ENCODE measurements at regions not wholly inside any gene's neighbourhood (a gene's known extent, or its start where the extent isn't known, plus 50 kb on each side); places are given as distances from the start of the nearest gene placed in this dataset.
A peak's percentile ranks its signal among the peaks of the same experiment; 100 is the strongest.
"Not testable (repeated sequence)": the region's sequence is repeated elsewhere in the genome, so short reads cannot be mapped to it uniquely, and the experiment has no call there.

GRCh38 chr3:82475306-82475705 is 713.9 kb upstream of the GBE1 start:
- Histone ChIP-seq H3K9me3 (ENCODE audit: control insufficient read depth in 2 of 2, insufficient read depth in 1 of 2, low read length in 1 of 2) (no peaks in the 10 kb centered on the region), H3K27me3 (ENCODE audit: control insufficient read depth in 2 of 2, insufficient read depth in 1 of 2, low read length in 1 of 2) (no peaks in the 10 kb centered on the region), H3K36me3 (ENCODE audit: control insufficient read depth in 2 of 2, insufficient read depth in 2 of 2, low read length in 1 of 2) (no peaks in the 10 kb centered on the region), H3K27ac (ENCODE audit: low read depth in 1 of 2, low read length in 1 of 2) (no peak overlapping the region), H3K4me1 (ENCODE audit: control insufficient read depth in 2 of 2, insufficient read depth in 2 of 2, low read length in 2 of 2) (no peaks in the 10 kb centered on the region), H3K4me3 (ENCODE audit: low read length in 2 of 2) (no peak overlapping the region)
- no peak for DNase-seq (ENCODE audit: low read depth in 6 of 9, low spot score in 9 of 9)
- 94% methylated on average over 1 of the region's 1 CpG for WGBS

DNA sequence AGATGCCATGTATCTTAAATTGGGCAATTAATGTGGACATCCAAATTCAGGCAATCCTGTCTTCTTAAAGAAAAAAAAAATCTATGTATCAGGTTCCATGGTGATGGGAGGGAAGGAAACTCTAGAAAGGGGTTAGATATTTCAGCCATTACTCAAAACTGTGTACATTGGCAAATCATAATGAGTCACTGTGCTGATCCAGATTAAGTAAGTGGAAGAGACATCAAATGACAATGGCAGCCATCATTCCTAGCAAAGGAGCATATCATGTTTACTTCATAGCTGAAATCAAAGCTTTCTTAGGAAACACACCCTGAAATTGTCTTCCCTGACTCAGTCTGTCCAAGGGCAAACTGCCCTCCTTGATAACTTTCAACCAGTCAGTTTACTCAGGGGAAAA is 713.3 kb upstream of the GBE1 start:
- H3K27me3 ChIP-seq (ENCODE audit: control insufficient read depth in 2 of 2, insufficient read depth in 1 of 2, low read length in 1 of 2) = no peaks in the 10 kb centered on the region
- no peak overlapping the region for H3K27ac ChIP-seq (ENCODE audit: low read depth in 1 of 2, low read length in 1 of 2)
- no peaks in the 10 kb centered on the region for H3K36me3 ChIP-seq (ENCODE audit: control insufficient read depth in 2 of 2, insufficient read depth in 2 of 2, low read length in 1 of 2)
- no peaks in the 10 kb centered on the region for H3K9me3 ChIP-seq (ENCODE audit: control insufficient read depth in 2 of 2, insufficient read depth in 1 of 2, low read length in 1 of 2)
- no peaks in the 10 kb centered on the region for H3K4me1 ChIP-seq (ENCODE audit: control insufficient read depth in 2 of 2, insufficient read depth in 2 of 2, low read length in 2 of 2)
- no peak for DNase-seq (ENCODE audit: low read depth in 6 of 9, low spot score in 9 of 9)
- no peak overlapping the region for H3K4me3 ChIP-seq (ENCODE audit: low read length in 2 of 2)

DNA sequence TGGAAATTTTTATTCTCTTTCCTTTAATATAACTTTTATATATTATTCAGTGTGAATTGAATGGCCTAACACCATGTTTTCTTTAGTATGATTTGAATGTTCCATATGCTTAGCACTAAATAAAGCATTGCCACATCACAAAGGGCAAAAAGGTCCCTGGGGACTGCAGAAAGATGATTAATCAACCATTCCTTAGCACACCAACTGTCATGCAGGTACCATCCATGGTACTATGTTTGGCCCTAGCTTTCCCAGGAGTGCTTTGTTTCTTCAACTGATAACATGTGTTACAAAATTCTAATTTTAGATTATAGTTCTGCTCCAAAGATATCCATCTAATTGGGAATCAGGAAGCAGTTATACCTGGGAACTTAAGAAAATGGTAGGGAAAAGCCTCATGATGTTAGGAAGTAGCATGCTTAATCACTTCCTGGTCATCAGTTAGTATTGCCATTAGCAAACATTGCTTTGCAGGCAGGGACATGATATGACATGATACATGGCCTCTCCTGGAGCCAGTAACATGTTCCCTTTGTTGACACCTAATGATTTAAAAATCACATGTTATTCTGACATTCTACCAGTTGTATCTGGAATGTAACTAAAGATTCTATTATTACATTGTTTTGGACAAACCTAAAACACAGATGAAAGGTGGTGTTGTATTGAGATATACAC is 712.6 kb upstream of the GBE1 start:
- Histone ChIP-seq H3K27me3 (ENCODE audit: control insufficient read depth in 2 of 2, insufficient read depth in 1 of 2, low read length in 1 of 2) (no peaks in the 10 kb centered on the region), H3K4me3 (ENCODE audit: low read length in 2 of 2) (no peak overlapping the region), H3K27ac (ENCODE audit: low read depth in 1 of 2, low read length in 1 of 2) (no peak overlapping the region), H3K36me3 (ENCODE audit: control insufficient read depth in 2 of 2, insufficient read depth in 2 of 2, low read length in 1 of 2) (no peaks in the 10 kb centered on the region), H3K4me1 (ENCODE audit: control insufficient read depth in 2 of 2, insufficient read depth in 2 of 2, low read length in 2 of 2) (no peaks in the 10 kb centered on the region), H3K9me3 (ENCODE audit: control insufficient read depth in 2 of 2, insufficient read depth in 1 of 2, low read length in 1 of 2) (no peaks in the 10 kb centered on the region)
- DNase-seq (ENCODE audit: low read depth in 6 of 9, low spot score in 9 of 9) = no peak

DNA sequence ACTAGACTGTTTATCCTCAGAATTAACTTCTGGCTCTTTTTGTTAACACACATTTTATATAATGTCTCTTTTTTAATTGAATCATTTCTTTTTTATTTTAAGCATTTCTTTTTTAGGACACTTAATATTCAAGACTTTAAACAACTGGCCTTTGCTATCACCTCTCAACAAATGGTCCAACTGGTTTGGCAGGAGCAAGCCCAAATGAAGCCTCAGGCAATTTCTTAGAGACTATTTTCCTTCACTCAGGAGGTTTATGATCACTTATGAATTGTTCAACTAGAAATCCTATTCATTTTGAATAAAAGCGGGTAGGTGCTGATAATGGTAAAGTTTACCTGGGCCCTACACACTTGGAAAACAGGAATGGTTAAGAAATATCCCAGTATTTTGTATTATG is 705.6 kb upstream of the GBE1 start:
- H3K4me1 ChIP-seq (ENCODE audit: control insufficient read depth in 2 of 2, insufficient read depth in 2 of 2, low read length in 2 of 2) = no peaks in the 10 kb centered on the region
- no peak overlapping the region for H3K27ac ChIP-seq (ENCODE audit: low read depth in 1 of 2, low read length in 1 of 2)
- no peaks in the 10 kb centered on the region for H3K36me3 ChIP-seq (ENCODE audit: control insufficient read depth in 2 of 2, insufficient read depth in 2 of 2, low read length in 1 of 2)
- no peaks in the 10 kb centered on the region for H3K9me3 ChIP-seq (ENCODE audit: control insufficient read depth in 2 of 2, insufficient read depth in 1 of 2, low read length in 1 of 2)
- 97% methylated on average over 1 of the region's 1 CpG for WGBS
- H3K27me3 ChIP-seq (ENCODE audit: control insufficient read depth in 2 of 2, insufficient read depth in 1 of 2, low read length in 1 of 2) = no peaks in the 10 kb centered on the region
- no peak overlapping the region for H3K4me3 ChIP-seq (ENCODE audit: low read length in 2 of 2)
- DNase-seq (ENCODE audit: low read depth in 6 of 9, low spot score in 9 of 9) = no peak

GRCh38 chr3:82462977-82463376 is 701.5 kb upstream of the GBE1 start:
- Histone ChIP-seq H3K27ac (ENCODE audit: low read depth in 1 of 2, low read length in 1 of 2) (no peak overlapping the region), H3K36me3 (ENCODE audit: control insufficient read depth in 2 of 2, insufficient read depth in 2 of 2, low read length in 1 of 2) (no peaks in the 10 kb centered on the region), H3K4me3 (ENCODE audit: low read length in 2 of 2) (no peak overlapping the region), H3K27me3 (ENCODE audit: control insufficient read depth in 2 of 2, insufficient read depth in 1 of 2, low read length in 1 of 2) (no peaks in the 10 kb centered on the region), H3K9me3 (ENCODE audit: control insufficient read depth in 2 of 2, insufficient read depth in 1 of 2, low read length in 1 of 2) (no peaks in the 10 kb centered on the region), H3K4me1 (ENCODE audit: control insufficient read depth in 2 of 2, insufficient read depth in 2 of 2, low read length in 2 of 2) (no peaks in the 10 kb centered on the region)
- 64% methylated on average over 6 of the region's 6 CpGs for WGBS
- DNase-seq (ENCODE audit: low read depth in 6 of 9, low spot score in 9 of 9) = peak in 1 of 9 donors; percentile 3

GRCh38 chr3:82461049-82461889 is 699.8 kb upstream of the GBE1 start:
- H3K4me1 ChIP-seq (ENCODE audit: control insufficient read depth in 2 of 2, insufficient read depth in 2 of 2, low read length in 2 of 2) = no peaks in the 10 kb centered on the region
- no peaks in the 10 kb centered on the region for H3K36me3 ChIP-seq (ENCODE audit: control insufficient read depth in 2 of 2, insufficient read depth in 2 of 2, low read length in 1 of 2)
- DNase-seq (ENCODE audit: low read depth in 6 of 9, low spot score in 9 of 9) = no peak
- H3K27me3 ChIP-seq (ENCODE audit: control insufficient read depth in 2 of 2, insufficient read depth in 1 of 2, low read length in 1 of 2) = no peaks in the 10 kb centered on the region
- H3K9me3 ChIP-seq (ENCODE audit: control insufficient read depth in 2 of 2, insufficient read depth in 1 of 2, low read length in 1 of 2) = no peaks in the 10 kb centered on the region
- H3K27ac ChIP-seq (ENCODE audit: low read depth in 1 of 2, low read length in 1 of 2) = no peak overlapping the region
- no peak overlapping the region for H3K4me3 ChIP-seq (ENCODE audit: low read length in 2 of 2)
- 85% methylated on average over 10 of the region's 10 CpGs for WGBS

DNA sequence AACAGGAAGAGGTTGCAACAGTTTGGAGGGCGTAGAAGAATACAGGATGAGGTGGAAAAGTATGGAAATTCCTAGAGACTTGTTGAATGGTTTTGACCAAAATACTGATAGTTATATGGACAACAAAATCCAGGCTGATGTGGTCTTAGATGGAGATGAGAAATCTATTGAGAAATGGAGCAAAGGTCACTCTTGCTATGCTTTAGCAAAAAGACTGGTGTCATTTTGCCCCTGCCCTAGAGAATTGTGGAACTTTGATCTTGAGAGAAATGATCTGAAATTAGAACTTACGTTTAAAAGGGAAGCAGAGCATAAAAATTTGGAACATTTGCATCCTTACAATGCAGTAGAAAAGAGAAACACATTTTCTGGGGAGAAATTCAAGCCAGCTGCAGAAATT is 686.9 kb upstream of the GBE1 start:
- no peak overlapping the region for H3K4me3 ChIP-seq (ENCODE audit: low read length in 2 of 2)
- DNase-seq (ENCODE audit: low read depth in 6 of 9, low spot score in 9 of 9) = no peak
- H3K27me3 ChIP-seq (ENCODE audit: control insufficient read depth in 2 of 2, insufficient read depth in 1 of 2, low read length in 1 of 2) = no peaks in the 10 kb centered on the region
- H3K9me3 ChIP-seq (ENCODE audit: control insufficient read depth in 2 of 2, insufficient read depth in 1 of 2, low read length in 1 of 2) = peaks cover 0 to 11% of the 10 kb centered on the region in 2 donors
- no peaks in the 10 kb centered on the region for H3K36me3 ChIP-seq (ENCODE audit: control insufficient read depth in 2 of 2, insufficient read depth in 2 of 2, low read length in 1 of 2)
- no peak overlapping the region for H3K27ac ChIP-seq (ENCODE audit: low read depth in 1 of 2, low read length in 1 of 2)
- 76% methylated on average over 2 of the region's 2 CpGs for WGBS
- H3K4me1 ChIP-seq (ENCODE audit: control insufficient read depth in 2 of 2, insufficient read depth in 2 of 2, low read length in 2 of 2) = no peaks in the 10 kb centered on the region

GRCh38 chr3:82428821-82429220 is 667.4 kb upstream of the GBE1 start:
- H3K4me1 ChIP-seq (ENCODE audit: control insufficient read depth in 2 of 2, insufficient read depth in 2 of 2, low read length in 2 of 2); H3K27ac ChIP-seq (ENCODE audit: low read depth in 1 of 2, low read length in 1 of 2); H3K36me3 ChIP-seq (ENCODE audit: control insufficient read depth in 2 of 2, insufficient read depth in 2 of 2, low read length in 1 of 2); DNase-seq (ENCODE audit: low read depth in 6 of 9, low spot score in 9 of 9); H3K27me3 ChIP-seq (ENCODE audit: control insufficient read depth in 2 of 2, insufficient read depth in 1 of 2, low read length in 1 of 2); H3K4me3 ChIP-seq (ENCODE audit: low read length in 2 of 2); H3K9me3 ChIP-seq (ENCODE audit: control insufficient read depth in 2 of 2, insufficient read depth in 1 of 2, low read length in 1 of 2): not testable (repeated sequence)
- WGBS = 26% methylated on average over 7 of the region's 7 CpGs

- no peaks in the 10 kb centered on the region for H3K4me1 ChIP-seq (ENCODE audit: control insufficient read depth in 2 of 2, insufficient read depth in 2 of 2, low read length in 2 of 2)
- no peak overlapping the region for H3K27ac ChIP-seq (ENCODE audit: low read depth in 1 of 2, low read length in 1 of 2)
- 33% methylated on average over 1 of the region's 1 CpG for WGBS
- no peaks in the 10 kb centered on the region for H3K9me3 ChIP-seq (ENCODE audit: control insufficient read depth in 2 of 2, insufficient read depth in 1 of 2, low read length in 1 of 2)
- H3K4me3 ChIP-seq (ENCODE audit: low read length in 2 of 2) = no peak overlapping the region
- H3K27me3 ChIP-seq (ENCODE audit: control insufficient read depth in 2 of 2, insufficient read depth in 1 of 2, low read length in 1 of 2) = no peaks in the 10 kb centered on the region
- no peaks in the 10 kb centered on the region for H3K36me3 ChIP-seq (ENCODE audit: control insufficient read depth in 2 of 2, insufficient read depth in 2 of 2, low read length in 1 of 2)
- no peak for DNase-seq (ENCODE audit: low read depth in 6 of 9, low spot score in 9 of 9)
Observed at GRCh38 chr3:82424031-82424339, 662.5 kb upstream of the GBE1 start.

Data from thymus (tissue), 11 donors.